DND-41 (cell line): ENCODE measurements at regions not wholly inside any gene's neighbourhood (a gene's known extent, or its start where the extent isn't known, plus 50 kb on each side); places are given as distances from the start of the nearest gene placed in this dataset.

ENCODE experiments used
- CTCF ChIP-seq: IDR thresholded peaks from 2 replicates; pipeline ENCODE4 v1.5.1; 2012; ENCODE audit warnings: borderline replicate concordance, low read length, moderate library complexity, mild to moderate bottlenecking; ENCODE audit not compliant: poor library complexity, severe bottlenecking; ENCODE audit errors: extremely low read depth
- EZH2 ChIP-seq: IDR thresholded peaks from 3 replicates; pipeline ENCODE4 v1.6.1; 2012; ENCODE audit warnings: borderline replicate concordance, low read depth, mild to moderate bottlenecking, moderate library complexity, low read length, inconsistent platforms; ENCODE audit not compliant: severe bottlenecking

- no peak for TF ChIP-seq CTCF
- TF ChIP-seq EZH2 = no peak
Observed at GRCh38 chr11:38043060-38043459, 1445.0 kb upstream of the RAG2 start.
